HepG2 (cell line): ENCODE measurements at regions not wholly inside any gene's neighbourhood (a gene's known extent, or its start where the extent isn't known, plus 50 kb on each side); places are given as distances from the start of the nearest gene placed in this dataset.

Source experiments
- ATAC-seq: fragments of 200-7000 bp; cut with Tn5 transposase; 3 replicates; pipeline ENCODE4 v1.9.1; 2020; ENCODE audit warnings: mild to moderate bottlenecking, moderate library complexity
- BruUV-seq: library from RNA; stranded (reverse); fragments of 400-500 nt; replicated peaks from 2 replicates; lab custom pipeline; 2021; lab: Mats Ljungman, UMichigan
- CTCF ChIA-PET: fragments of 300-600 bp; formaldehyde crosslinking; extraction: SDS; loops from one replicate; lab custom pipeline; 2021; ENCODE audit warnings: low total read pairs, inconsistent platforms, low intra/inter-chr PET ratio; lab: Yijun Ruan, JAX
- POLR2A ChIA-PET: fragments of 350-600 bp; sonication (Branson Sonifier 250); formaldehyde crosslinking; loops from one replicate; lab custom pipeline; 2020; ENCODE audit warnings: antibody characterized with exemption, inconsistent platforms; lab: Yijun Ruan, JAX
- DNase-seq: peaks from one replicate; pipeline ENCODE4 v3.0.0-alpha.2; 2015; ENCODE audit warnings: low spot score
- FAIRE-seq: peaks from 3 replicates; lab custom pipeline; 2011; peaks lifted over from hg19 to GRCh38; lab: Jason Lieb, UNC
- H2AFZ ChIP-seq: one replicate; pipeline ENCODE4 v1.6.1; 2011; ENCODE audit warnings: low read length, inconsistent platforms
- H3K27ac ChIP-seq: fragments of 300-600 bp; 3 replicates; pipeline ENCODE4 v1.8.0; 2011; ENCODE audit warnings: mixed run types, mild to moderate bottlenecking, mixed read lengths, low read length, inconsistent platforms; ENCODE audit not compliant: insufficient read depth; ENCODE audit errors: extremely low read length
- H3K27me3 ChIP-seq, 2 experiments: fragments of 200-600 bp in 1 of 2; 2 replicates in 1 of 2; 3 replicates in 1 of 2; pipeline versions ENCODE4 v1.6.0 to v1.8.0; 2011; ENCODE audit warnings: low read length in 2 of 2, mild to moderate bottlenecking in 2 of 2, moderate library complexity in 2 of 2, inconsistent platforms in 1 of 2; ENCODE audit not compliant: insufficient read depth in 2 of 2, control insufficient read depth in 1 of 2
- H3K36me3 ChIP-seq, 2 experiments: fragments of 200-600 bp in 1 of 2; replicated peaks in 1 of 2; 2 replicates in 1 of 2; 3 replicates in 1 of 2; pipeline versions ENCODE4 v1.5.1 to v1.8.0; 2011; ENCODE audit warnings: low read length in 2 of 2, inconsistent platforms in 1 of 2; ENCODE audit not compliant: insufficient read depth in 2 of 2, control insufficient read depth in 1 of 2
- H3K4me1 ChIP-seq: 2 replicates; pipeline ENCODE4 v1.5.1; 2012; ENCODE audit warnings: low read length, inconsistent platforms; ENCODE audit not compliant: insufficient read depth
- H3K4me2 ChIP-seq: 2 replicates; pipeline ENCODE4 v1.6.0; 2011; ENCODE audit warnings: low read depth, low read length, inconsistent platforms
- H3K4me3 ChIP-seq, 3 experiments: fragments of 200-600 bp in 1 of 3; sonication (generic), shearing (Covaris generic) in 1 of 3; replicated peaks in 1 of 3; 2 replicates each; pipeline ENCODE4 v1.5.1; 2011 to 2016; ENCODE audit warnings: low read length in 3 of 3, inconsistent platforms in 2 of 3, low read depth in 2 of 3, mild to moderate bottlenecking in 2 of 3, control low read depth in 1 of 3, mixed read lengths in 1 of 3; ENCODE audit not compliant: insufficient read depth in 1 of 3
- H3K79me2 ChIP-seq: one replicate; pipeline ENCODE4 v1.6.1; 2011; ENCODE audit warnings: low read length, inconsistent platforms; ENCODE audit not compliant: insufficient read depth
- H3K9ac ChIP-seq: 2 replicates; pipeline ENCODE4 v1.6.0; 2011; ENCODE audit warnings: mild to moderate bottlenecking, low read depth, low read length, inconsistent platforms; ENCODE audit not compliant: insufficient read depth
- H3K9me3 ChIP-seq: 2 replicates; pipeline ENCODE4 v1.5.1; 2012; ENCODE audit warnings: mild to moderate bottlenecking, low read length
- H4K20me1 ChIP-seq: 2 replicates; pipeline ENCODE4 v1.6.0; 2011; ENCODE audit warnings: inconsistent platforms, mild to moderate bottlenecking, low read length, moderate library complexity; ENCODE audit not compliant: insufficient read depth
- FOXA1 ChIP-seq, 2 experiments: fragments of 450-650 bp in 1 of 2; sonication (generic) in 1 of 2; formaldehyde crosslinking in 1 of 2; IDR thresholded peaks; 2 replicates each; pipeline versions ENCODE4 v1.4.0 to v1.6.1; 2016 to 2020; ENCODE audit warnings: missing genetic modification reagents in 1 of 2
- MEF2D ChIP-seq: sonication (generic); formaldehyde crosslinking; IDR thresholded peaks from 2 replicates; pipeline ENCODE4 v1.5.1; 2020; ENCODE audit warnings: mild to moderate bottlenecking, missing genetic modification reagents
- NFE2 ChIP-seq: sonication (generic); formaldehyde crosslinking; IDR thresholded peaks from 2 replicates; pipeline ENCODE4 v1.4.0; 2020; ENCODE audit warnings: missing genetic modification reagents
- RAD21 ChIP-seq: fragments of 450-650 bp; formaldehyde crosslinking; IDR thresholded peaks from 2 replicates; pipeline ENCODE4 v1.5.0; 2020; ENCODE audit warnings: mild to moderate bottlenecking
- SIX1 ChIP-seq: sonication (generic); formaldehyde crosslinking; IDR thresholded peaks from 2 replicates; pipeline ENCODE4 v1.4.0; 2020; ENCODE audit warnings: missing genetic modification reagents, borderline replicate concordance
- ZNF256 ChIP-seq: sonication (generic); formaldehyde crosslinking; conservative IDR thresholded peaks from 2 replicates; pipeline ENCODE4 v1.4.0; 2020; ENCODE audit warnings: missing genetic modification reagents
- ZSCAN30 ChIP-seq: sonication (generic); formaldehyde crosslinking; IDR thresholded peaks from 2 replicates; pipeline ENCODE4 v1.5.0; 2020; ENCODE audit warnings: mild to moderate bottlenecking, missing genetic modification reagents
- WGBS: methylation state at CpG from one replicate; pipeline ENCODE4 v1.1.6; 2017; ENCODE audit warnings: low lambda C conversion rate; 5-methylcytosine and 5-hydroxymethylcytosine counted together
- in situ Hi-C: cut with HindIII; loops from 2 replicates; pipeline ENCODE4 v1.10.0; 2017; ENCODE audit warnings: low pct_unique_long_range_greater_than_20kb; ENCODE audit not compliant: extremely low pct_ligation_motif_present
- intact Hi-C: fragments of 100-400 bp; cut with micrococcal nuclease; formaldehyde crosslinking; loops from one replicate; pipeline ENCODE4 v1.10.0; 2022; ENCODE audit not compliant: unreplicated experiment
- TF ChIP-seq, protein P1 (sequence below): sonication (generic); formaldehyde crosslinking; IDR thresholded peaks from 2 replicates; pipeline ENCODE4 v1.4.0; 2020; ENCODE audit warnings: missing genetic modification reagents

DNA sequence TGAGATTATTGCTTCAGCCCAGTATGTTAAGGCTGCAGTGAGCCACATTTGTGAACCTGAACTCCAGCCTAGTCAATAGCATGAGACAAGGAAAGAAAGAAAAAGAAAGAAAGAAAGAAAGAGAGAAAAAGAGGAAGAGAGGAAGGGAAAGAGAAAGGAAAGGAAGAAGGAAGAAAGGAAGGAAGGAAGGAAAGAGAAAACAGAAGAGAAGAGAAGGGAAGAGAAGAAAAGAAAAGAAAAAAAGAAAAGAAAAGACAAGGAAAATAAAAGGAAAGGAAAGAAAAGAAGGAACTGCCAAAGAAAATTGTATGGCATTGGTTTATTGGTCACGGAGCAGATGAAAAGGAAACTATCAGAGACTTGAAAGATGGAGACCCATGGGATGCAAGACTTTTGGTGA is 1158.8 kb downstream of the OLFM4 start:
- Histone ChIP-seq H3K79me2 (no peaks in the 10 kb centered on the region), H3K27me3 (no peaks in the 10 kb centered on the region), H3K27ac (no peak overlapping the region), H3K9me3 (peaks cover 57% of the 10 kb centered on the region), H3K36me3 (no peaks in the 10 kb centered on the region), H4K20me1 (no peaks in the 10 kb centered on the region), H3K4me1 (no peaks in the 10 kb centered on the region), H3K4me2 (no peak overlapping the region), H3K4me3 (no peak overlapping the region), H2AFZ (no peak overlapping the region), H3K9ac (no peak overlapping the region)
- WGBS, result 5% methylated on average over 1 of the region's 1 CpG
- ChIA-PET POLR2A (no interaction called here), CTCF (no interaction called here)
- intact Hi-C loops (no loop called here), in situ Hi-C loops (no loop called here)
- no TSS peak for BruUV-seq
- no peak for DNase-seq
- no peak for ATAC-seq
- TF ChIP-seq NFE2 (no peak), FOXA1 (IDR thresholded peaks at IDR 0.05) (no peak), FOXA1 (CRISPR knock-in tag; IDR thresholded peaks at IDR 0.05) (no peak), MEF2D (CRISPR knock-in tag) (no peak), SIX1 (CRISPR knock-in tag) (no peak), ZSCAN30 (CRISPR knock-in tag) (no peak), RAD21 (CRISPR knock-in tag) (no peak), ZNF256 (CRISPR knock-in tag) (no peak)
- TF ChIP-seq, protein P1, sequence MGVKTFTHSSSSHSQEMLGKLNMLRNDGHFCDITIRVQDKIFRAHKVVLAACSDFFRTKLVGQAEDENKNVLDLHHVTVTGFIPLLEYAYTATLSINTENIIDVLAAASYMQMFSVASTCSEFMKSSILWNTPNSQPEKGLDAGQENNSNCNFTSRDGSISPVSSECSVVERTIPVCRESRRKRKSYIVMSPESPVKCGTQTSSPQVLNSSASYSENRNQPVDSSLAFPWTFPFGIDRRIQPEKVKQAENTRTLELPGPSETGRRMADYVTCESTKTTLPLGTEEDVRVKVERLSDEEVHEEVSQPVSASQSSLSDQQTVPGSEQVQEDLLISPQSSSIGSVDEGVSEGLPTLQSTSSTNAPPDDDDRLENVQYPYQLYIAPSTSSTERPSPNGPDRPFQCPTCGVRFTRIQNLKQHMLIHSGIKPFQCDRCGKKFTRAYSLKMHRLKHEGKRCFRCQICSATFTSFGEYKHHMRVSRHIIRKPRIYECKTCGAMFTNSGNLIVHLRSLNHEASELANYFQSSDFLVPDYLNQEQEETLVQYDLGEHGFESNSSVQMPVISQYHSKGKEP (CRISPR knock-in tag), result no peak
- no peak for FAIRE-seq
